Mesothelial cell of epicardium (in vitro differentiated cells): ENCODE measurements at regions not wholly inside any gene's neighbourhood (a gene's known extent, or its start where the extent isn't known, plus 50 kb on each side); places are given as distances from the start of the nearest gene placed in this dataset.
A peak's percentile ranks its signal among the peaks of the same experiment; 100 is the strongest.

Source experiments
- DNase-seq, 2 experiments: peaks; one replicate each; pipeline ENCODE4 v3.0.0; 2021; ENCODE audit warnings: low spot score in 2 of 2; ENCODE audit not compliant: unreplicated experiment in 2 of 2
- H3K27ac Mint-ChIP-seq: 2 replicates; pipeline ENCODE4 v1.8.0; 2021; ENCODE audit warnings: mixed read lengths
- H3K27me3 Mint-ChIP-seq: 2 replicates; pipeline ENCODE4 v1.8.0; 2021; ENCODE audit warnings: low read depth, mixed read lengths
- H3K36me3 Mint-ChIP-seq: 2 replicates; pipeline ENCODE4 v1.8.0; 2021; ENCODE audit warnings: mixed read lengths
- H3K4me1 Mint-ChIP-seq: 2 replicates; pipeline ENCODE4 v1.8.0; 2021; ENCODE audit warnings: mixed read lengths
- H3K4me3 Mint-ChIP-seq: 2 replicates; pipeline ENCODE4 v1.8.0; 2021; ENCODE audit warnings: mild to moderate bottlenecking, moderate library complexity, mixed read lengths
- H3K9me3 Mint-ChIP-seq: 2 replicates; pipeline ENCODE4 v1.8.0; 2021; ENCODE audit warnings: mixed read lengths
- CTCF ChIP-seq: fragments of 200-600 bp; sonication (generic); IDR thresholded peaks from one replicate; pipeline ENCODE4 v1.5.0; 2021; ENCODE audit warnings: antibody characterized with exemption; ENCODE audit not compliant: unreplicated experiment

DNA sequence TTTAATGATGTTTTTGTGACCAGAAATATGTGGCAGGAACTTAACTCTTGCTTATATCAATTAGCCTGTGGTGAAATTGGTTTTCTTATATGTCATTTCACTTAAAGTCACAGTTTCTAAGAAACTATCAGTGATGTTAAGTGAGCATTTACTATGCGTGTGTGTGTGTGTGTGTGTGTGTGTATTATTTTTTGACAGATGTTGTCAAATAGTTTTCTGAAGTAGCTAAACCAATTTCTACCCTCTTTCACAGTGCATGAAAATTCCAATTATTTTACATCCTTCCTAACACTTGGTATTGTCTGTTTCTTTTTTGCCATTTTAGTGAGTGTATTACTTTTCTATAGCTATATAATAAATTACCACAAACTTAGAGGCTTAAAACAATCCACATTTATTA, 122.1 kb upstream of the CAND1 start:
- H3K4me1 Mint-ChIP-seq, result peaks cover 10% of the 10 kb centered on the region
- no peaks in the 10 kb centered on the region for H3K36me3 Mint-ChIP-seq
- H3K27ac Mint-ChIP-seq, result no peak overlapping the region
- no peak for DNase-seq
- no peak overlapping the region for H3K4me3 Mint-ChIP-seq
- H3K9me3 Mint-ChIP-seq, result no peaks in the 10 kb centered on the region
- H3K27me3 Mint-ChIP-seq, result no peaks in the 10 kb centered on the region
- no peak for TF ChIP-seq CTCF

GRCh38 chr12:67147447-67147846, 121.7 kb upstream of the CAND1 start:
- H3K27ac Mint-ChIP-seq, result no peak overlapping the region
- no peak for TF ChIP-seq CTCF
- no peaks in the 10 kb centered on the region for H3K36me3 Mint-ChIP-seq
- no peak for DNase-seq
- no peaks in the 10 kb centered on the region for H3K27me3 Mint-ChIP-seq
- H3K4me1 Mint-ChIP-seq, result peaks cover 14% of the 10 kb centered on the region
- no peak overlapping the region for H3K4me3 Mint-ChIP-seq
- no peaks in the 10 kb centered on the region for H3K9me3 Mint-ChIP-seq

GRCh38 chr12:67148265-67148664, 120.9 kb upstream of the CAND1 start:
- peaks cover 19% of the 10 kb centered on the region for H3K4me1 Mint-ChIP-seq
- TF ChIP-seq CTCF, result no peak
- no peaks in the 10 kb centered on the region for H3K9me3 Mint-ChIP-seq
- H3K27me3 Mint-ChIP-seq, result no peaks in the 10 kb centered on the region
- no peak overlapping the region for H3K27ac Mint-ChIP-seq
- no peak for DNase-seq
- no peak overlapping the region for H3K4me3 Mint-ChIP-seq
- H3K36me3 Mint-ChIP-seq, result no peaks in the 10 kb centered on the region

- H3K4me3 Mint-ChIP-seq, result no peak overlapping the region
- no peak for TF ChIP-seq CTCF
These were observed 117.3 kb upstream of the CAND1 start for GRCh38 chr12:67151886-67152285.

DNA sequence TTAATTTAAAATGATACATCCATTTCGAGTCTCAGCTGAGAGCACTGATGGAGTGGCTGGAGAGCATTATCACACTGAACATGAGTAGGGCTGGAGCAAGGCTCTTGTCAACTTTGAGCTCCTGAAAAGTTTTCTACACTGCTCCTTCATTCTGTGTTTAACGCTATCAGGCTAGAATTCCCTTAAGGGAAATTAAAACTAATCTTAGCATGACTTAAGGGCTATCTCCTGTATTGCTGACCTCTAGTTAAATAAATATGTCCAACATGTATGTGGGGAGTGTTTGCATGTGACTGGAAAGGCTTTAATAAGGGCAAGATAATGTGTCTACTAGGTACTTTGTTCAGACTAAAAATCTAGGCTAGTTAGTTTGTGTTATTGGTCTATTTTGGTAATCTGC, 116.7 kb upstream of the CAND1 start:
- H3K9me3 Mint-ChIP-seq, result peaks cover 4% of the 10 kb centered on the region
- no peak for DNase-seq
- no peak overlapping the region for H3K4me3 Mint-ChIP-seq
- no peak for TF ChIP-seq CTCF
- peak overlapping the region; percentile 87 for H3K27ac Mint-ChIP-seq
- H3K27me3 Mint-ChIP-seq, result peaks cover 2% of the 10 kb centered on the region
- peaks cover 35% of the 10 kb centered on the region for H3K4me1 Mint-ChIP-seq
- no peaks in the 10 kb centered on the region for H3K36me3 Mint-ChIP-seq

More at GRCh38 chr12:67151886-67152285, 117.3 kb upstream of the CAND1 start:
- peaks cover 2% of the 10 kb centered on the region for H3K27me3 Mint-ChIP-seq
- H3K9me3 Mint-ChIP-seq, result peaks cover 3% of the 10 kb centered on the region
- no peak for DNase-seq
- no peaks in the 10 kb centered on the region for H3K36me3 Mint-ChIP-seq
- peak overlapping the region; percentile 87 for H3K27ac Mint-ChIP-seq
- peaks cover 35% of the 10 kb centered on the region for H3K4me1 Mint-ChIP-seq

DNA sequence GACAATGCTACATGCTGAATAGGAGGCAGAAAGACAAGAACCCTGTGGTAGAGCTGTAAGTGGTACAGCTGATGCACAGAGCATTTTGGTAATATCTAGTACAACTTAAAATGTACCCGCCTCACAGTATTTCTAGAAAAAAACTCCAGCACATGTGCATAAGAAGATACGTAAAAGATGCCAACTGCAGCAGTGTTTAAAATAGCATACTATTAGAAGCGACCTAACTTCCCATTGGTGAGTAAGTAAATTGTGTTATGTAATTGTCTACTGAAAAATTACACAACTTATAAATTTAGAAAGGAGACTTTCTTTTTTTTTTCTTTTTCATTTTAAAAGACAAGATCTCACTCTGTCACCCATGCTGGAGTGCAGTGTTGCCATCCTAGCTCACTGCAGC, 114.3 kb upstream of the CAND1 start:
- H3K4me3 Mint-ChIP-seq, result no peak overlapping the region
- no peaks in the 10 kb centered on the region for H3K36me3 Mint-ChIP-seq
- peaks cover 4% of the 10 kb centered on the region for H3K9me3 Mint-ChIP-seq
- peaks cover 10% of the 10 kb centered on the region for H3K27me3 Mint-ChIP-seq
- no peak overlapping the region for H3K27ac Mint-ChIP-seq
- no peak for DNase-seq
- TF ChIP-seq CTCF, result no peak
- H3K4me1 Mint-ChIP-seq, result peaks cover 35% of the 10 kb centered on the region
